Body of pancreas (tissue), 4 donors: ENCODE measurements at regions not wholly inside any gene's neighbourhood (a gene's known extent, or its start where the extent isn't known, plus 50 kb on each side); places are given as distances from the start of the nearest gene placed in this dataset.

Experiments used
- ATAC-seq: fragments of 150-250 bp; one replicate; pipeline ENCODE4 v1.9.1; 2016
- DNase-seq, 4 donors: peaks; one replicate each; pipeline ENCODE4 v3.0.0-alpha.2; 2019
- H3K27ac ChIP-seq, 4 donors: fragments of 200-600 bp; sonication (generic); 1 replicate in 3 of 4; 2 replicates in 1 of 4; pipeline versions ENCODE4 v1.5.1 to v1.6.1; 2016 to 2019; ENCODE audit warnings: mild to moderate bottlenecking in 1 of 4, mixed read lengths in 1 of 4, moderate library complexity in 1 of 4
- H3K27me3 ChIP-seq, 2 donors: fragments of 200-600 bp; sonication (generic); one replicate each; pipeline ENCODE4 v1.6.0; 2016; ENCODE audit warnings: mild to moderate bottlenecking in 1 of 2
- H3K36me3 ChIP-seq, 2 donors: fragments of 200-600 bp; sonication (generic); replicated peaks in 1 of 2; 2 replicates each; pipeline ENCODE4 v1.5.1; 2016; ENCODE audit warnings: low read depth in 2 of 2; ENCODE audit not compliant: insufficient read depth in 1 of 2
- H3K4me1 ChIP-seq: fragments of 200-600 bp; sonication (generic); one replicate; pipeline ENCODE4 v1.6.0; 2016
- H3K4me3 ChIP-seq, 2 donors: fragments of 200-600 bp; sonication (generic); 1 replicate in 1 of 2; 2 replicates in 1 of 2; pipeline ENCODE4 v1.5.1; 2016 to 2019
- H3K9me3 ChIP-seq, 3 donors: fragments of 200-600 bp; sonication (generic); 1 replicate in 2 of 3; 2 replicates in 1 of 3; pipeline ENCODE4 v1.5.1; 2016
- CTCF ChIP-seq, 7 experiments: fragments of 450-650 bp in 4 of 7; fragments of 200-600 bp in 3 of 7; sonication (generic) in 3 of 7; IDR thresholded peaks; one replicate each; pipeline ENCODE4 v1.5.1; 2016 to 2019; ENCODE audit warnings: antibody characterized with exemption in 7 of 7
- POLR2A ChIP-seq, 3 donors: fragments of 450-650 bp; IDR thresholded peaks; one replicate each; pipeline ENCODE4 v1.6.1; 2016; ENCODE audit warnings: antibody characterized with exemption in 3 of 3, mild to moderate bottlenecking in 2 of 3
- WGBS, 2 donors: methylation state at CpG; one replicate each; pipeline ENCODE4 v1.1.5; 2017; 5-methylcytosine and 5-hydroxymethylcytosine counted together
- intact Hi-C: fragments of 100-400 bp; cut with DNase I; formaldehyde crosslinking; loops from one replicate; pipeline ENCODE4 v1.15.1; 2023

GRCh38 chr6:140303218-140303949, 928.9 kb upstream of the CITED2 start:
- no peaks in the 10 kb centered on the region for H3K36me3 ChIP-seq
- intact Hi-C loops, result no loop called here
- H3K9me3 ChIP-seq, result no peaks in the 10 kb centered on the region
- no peaks in the 10 kb centered on the region for H3K27me3 ChIP-seq
- no peak overlapping the region for H3K27ac ChIP-seq
- DNase-seq (no peak), ATAC-seq (no peak)
- no peak overlapping the region for H3K4me3 ChIP-seq
- 84 to 86% methylated on average over 8 of the region's 8 CpGs for WGBS, 2 donors
- no peaks in the 10 kb centered on the region for H3K4me1 ChIP-seq
- TF ChIP-seq POLR2A (IDR thresholded peaks at IDR 0.05) (no peak), CTCF (IDR thresholded peaks at IDR 0.05) (no peak)

- no peak for DNase-seq
- Histone ChIP-seq H3K4me1 (no peaks in the 10 kb centered on the region), H3K4me3 (no peak overlapping the region), H3K27me3 (no peaks in the 10 kb centered on the region), H3K36me3 (no peaks in the 10 kb centered on the region), H3K9me3 (no peaks in the 10 kb centered on the region), H3K27ac (no peak overlapping the region)
- intact Hi-C loops, result no loop called here
- no peak for TF ChIP-seq CTCF (IDR thresholded peaks at IDR 0.05)
- TF ChIP-seq POLR2A (IDR thresholded peaks at IDR 0.05), result no peak
- ATAC-seq, result no peak
- WGBS, 2 donors, result 74 to 75% methylated on average over 1 of the region's 1 CpG
Measured at GRCh38 chr6:140300331-140300730, 925.9 kb upstream of the CITED2 start.

- 37 to 42% methylated on average over 3 of the region's 3 CpGs for WGBS, 2 donors
- H3K27ac ChIP-seq, result no peak overlapping the region
- H3K36me3 ChIP-seq, result no peaks in the 10 kb centered on the region
- no peaks in the 10 kb centered on the region for H3K27me3 ChIP-seq
- ATAC-seq (no peak), DNase-seq (no peak)
- TF ChIP-seq CTCF (IDR thresholded peaks at IDR 0.05) (no peak), POLR2A (IDR thresholded peaks at IDR 0.05) (no peak)
- no peaks in the 10 kb centered on the region for H3K9me3 ChIP-seq
- no peaks in the 10 kb centered on the region for H3K4me1 ChIP-seq
- intact Hi-C loops, result no loop called here
- no peak overlapping the region for H3K4me3 ChIP-seq
Measured at GRCh38 chr6:140289186-140289585, 914.7 kb upstream of the CITED2 start.

GRCh38 chr6:140285998-140286690, 911.7 kb upstream of the CITED2 start:
- DNase-seq, result no peak
- Histone ChIP-seq H3K36me3 (no peaks in the 10 kb centered on the region), H3K9me3 (no peaks in the 10 kb centered on the region), H3K4me3 (no peak overlapping the region), H3K27me3 (no peaks in the 10 kb centered on the region), H3K27ac (no peak overlapping the region), H3K4me1 (no peaks in the 10 kb centered on the region)
- 100% methylated on average over 1 of the region's 1 CpG for WGBS, 2 donors
- intact Hi-C loops, result no loop called here
- no peak for ATAC-seq
- no peak for TF ChIP-seq POLR2A (IDR thresholded peaks at IDR 0.05)
- no peak for TF ChIP-seq CTCF (IDR thresholded peaks at IDR 0.05)
